GM12878 (cell line): ENCODE measurements at regions not wholly inside any gene's neighbourhood (a gene's known extent, or its start where the extent isn't known, plus 50 kb on each side); places are given as distances from the start of the nearest gene placed in this dataset.

Experiments
- ATAC-seq: fragments of 200-7000 bp; cut with Tn5 transposase; 3 replicates; pipeline ENCODE4 v1.9.1; 2020; ENCODE audit warnings: mild to moderate bottlenecking, moderate library complexity
- BruUV-seq: library from RNA; stranded (reverse); fragments of 400-500 nt; replicated peaks from 2 replicates; lab custom pipeline; 2021; lab: Mats Ljungman, UMichigan
- CTCF ChIA-PET: fragments of 300-600 bp; sonication (Branson Sonifier 250); formaldehyde crosslinking; extraction: SDS; loops from one replicate; lab custom pipeline; 2021; ENCODE audit warnings: inconsistent platforms; lab: Yijun Ruan, JAX
- POLR2A ChIA-PET: fragments of 350-600 bp; formaldehyde crosslinking; extraction: SDS; loops from one replicate; lab custom pipeline; 2021; ENCODE audit warnings: inconsistent platforms; lab: Charles Lee
- RAD21 ChIA-PET: fragments of 300-600 bp; sonication (Branson Sonifier 250); formaldehyde crosslinking; loops from one replicate; lab custom pipeline; 2023; ENCODE audit warnings: antibody characterized with exemption; ENCODE audit not compliant: unreplicated experiment; lab: Charles Lee
- SMC1A ChIA-PET: fragments of 300-600 bp; sonication (Branson Sonifier 250); formaldehyde crosslinking; loops from one replicate; lab custom pipeline; 2023; ENCODE audit not compliant: unreplicated experiment, uncharacterized antibody; lab: Charles Lee
- DNase-seq: peaks from one replicate; pipeline ENCODE4 v3.0.0-alpha.2; 2011; ENCODE audit warnings: low read depth, low spot score
- FAIRE-seq: peaks from 3 replicates; lab custom pipeline; 2011; peaks lifted over from hg19 to GRCh38; lab: Jason Lieb, UNC
- H2AFZ ChIP-seq: 2 replicates; pipeline ENCODE4 v1.6.0; 2011; ENCODE audit warnings: low read depth, low read length, control low read depth; ENCODE audit not compliant: control insufficient read depth
- H3K27ac ChIP-seq: 2 replicates; pipeline ENCODE4 v1.5.1; 2011; ENCODE audit warnings: control low read depth; ENCODE audit not compliant: control insufficient read depth, insufficient read depth
- H3K27me3 ChIP-seq, 2 experiments: replicated peaks in 1 of 2; 2 replicates each; pipeline versions ENCODE4 v1.6.0 to v1.6.1; 2011; ENCODE audit warnings: low read length in 1 of 2; ENCODE audit not compliant: control insufficient read depth in 2 of 2, insufficient read depth in 2 of 2
- H3K36me3 ChIP-seq, 2 experiments: 2 replicates each; pipeline ENCODE4 v1.5.1; 2011; ENCODE audit warnings: low read length in 1 of 2; ENCODE audit not compliant: control insufficient read depth in 2 of 2, insufficient read depth in 2 of 2
- H3K4me1 ChIP-seq: 2 replicates; pipeline ENCODE4 v1.6.1; 2011; ENCODE audit warnings: mild to moderate bottlenecking, low read length, moderate library complexity, mixed read lengths; ENCODE audit not compliant: control insufficient read depth, insufficient read depth
- H3K4me2 ChIP-seq: 2 replicates; pipeline ENCODE4 v1.6.0; 2011; ENCODE audit warnings: control low read depth; ENCODE audit not compliant: control insufficient read depth, insufficient read depth
- H3K4me3 ChIP-seq: fragments of 200-600 bp; sonication (generic); 2 replicates; pipeline ENCODE4 v1.5.1; 2016
- H3K79me2 ChIP-seq: 2 replicates; pipeline ENCODE4 v1.6.0; 2011; ENCODE audit warnings: low read length; ENCODE audit not compliant: control insufficient read depth, insufficient read depth
- H3K9ac ChIP-seq: 2 replicates; pipeline ENCODE4 v1.8.0; 2011; ENCODE audit warnings: low read length, control low read depth, mixed read lengths; ENCODE audit not compliant: control insufficient read depth, insufficient read depth
- H3K9me3 ChIP-seq: replicated peaks from 3 replicates; pipeline ENCODE4 v1.5.1; 2011; ENCODE audit warnings: mild to moderate bottlenecking, low read length; ENCODE audit not compliant: control insufficient read depth, insufficient read depth
- H4K20me1 ChIP-seq: 2 replicates; pipeline ENCODE4 v1.6.0; 2011; ENCODE audit not compliant: control insufficient read depth, insufficient read depth
- BCL11A ChIP-seq: IDR thresholded peaks from 2 replicates; pipeline ENCODE4 v1.6.1; 2011; ENCODE audit warnings: low read depth, low read length
- FOXM1 ChIP-seq: IDR thresholded peaks from 2 replicates; pipeline ENCODE4 v1.6.1; 2012; ENCODE audit warnings: low read depth, mild to moderate bottlenecking, inconsistent platforms, low read length, moderate library complexity
- IKZF1 ChIP-seq: fragments of 450-650 bp; conservative IDR thresholded peaks from 2 replicates; pipeline ENCODE4 v1.6.1; 2017; ENCODE audit warnings: antibody characterized with exemption, mild to moderate bottlenecking
- NRF1 ChIP-seq: conservative IDR thresholded peaks from 2 replicates; pipeline ENCODE4 v1.6.1; 2011; ENCODE audit warnings: mild to moderate bottlenecking, low read depth, low read length, improper control_type of control experiment
- PBX3 ChIP-seq: IDR thresholded peaks from 2 replicates; pipeline ENCODE4 v1.6.1; 2011; ENCODE audit warnings: mild to moderate bottlenecking, low read depth, low read length, moderate library complexity; ENCODE audit not compliant: insufficient replicate concordance
- RAD21 ChIP-seq: IDR thresholded peaks from 2 replicates; pipeline ENCODE4 v1.6.1; 2011; ENCODE audit warnings: mild to moderate bottlenecking, low read depth, low read length, moderate library complexity; ENCODE audit not compliant: insufficient read depth
- WGBS: methylation state at CpG from one replicate; pipeline ENCODE4 v1.1.6; 2016; ENCODE audit warnings: low lambda C conversion rate; ENCODE audit not compliant: insufficient replicate concordance, insufficient coverage; ENCODE audit errors: missing lambda C conversion rate; 5-methylcytosine and 5-hydroxymethylcytosine counted together
- in situ Hi-C: fragments of 300-500 bp; cut with MboI; formaldehyde crosslinking; loops from 9 replicates; pipeline ENCODE4 v1.14.3; 2018; ENCODE audit warnings: mixed read lengths
- intact Hi-C: fragments of 100-400 bp; cut with micrococcal nuclease; formaldehyde crosslinking; loops from one replicate; pipeline ENCODE4 v1.14.2; 2022; ENCODE audit not compliant: unreplicated experiment

- Histone ChIP-seq H3K36me3 (no peaks in the 10 kb centered on the region), H4K20me1 (no peaks in the 10 kb centered on the region), H3K9ac (no peak overlapping the region), H3K4me2 (no peak overlapping the region), H3K79me2 (no peaks in the 10 kb centered on the region), H3K27me3 (peaks cover 2 to 4% of the 10 kb centered on the region in 2 experiments; a peak in 3 of 4 replicates), H3K4me1 (no peaks in the 10 kb centered on the region), H2AFZ (no peak overlapping the region), H3K4me3 (no peak overlapping the region)
- CTCF ChIA-PET: no interaction called here
- FAIRE-seq (no peak), ATAC-seq (no peak)
- 39% methylated on average over 3 of the region's 3 CpGs for WGBS
- RAD21 ChIA-PET: no interaction called here
- intact Hi-C loops: no loop called here
- TF ChIP-seq FOXM1 (no peak), PBX3 (no peak), BCL11A (no peak), NRF1 (no peak)
- TF ChIP-seq, all 136 proteins: peak for 0
- no TSS peak for BruUV-seq
- ChIA-PET SMC1A (no interaction called here), POLR2A (no interaction called here)
- Histone ChIP-seq H3K9me3 (no peaks in the 10 kb centered on the region), H3K27ac (no peak overlapping the region)
- DNase-seq: no peak
- in situ Hi-C loops: no loop called here
These were observed 121.1 kb downstream of the ACKR3 start for GRCh38 chr2:236690726-236691125.

GRCh38 chr2:236691799-236692167 lies 122.2 kb downstream of the ACKR3 start:
- WGBS: 10% methylated on average over 6 of the region's 6 CpGs
- H4K20me1 ChIP-seq: no peaks in the 10 kb centered on the region
- no peak overlapping the region for H3K4me3 ChIP-seq
- CTCF ChIA-PET: no interaction called here
- intact Hi-C loops: no loop called here
- ATAC-seq (peak; percentile 18; the same call in 2 of the 3 replicates), DNase-seq (no peak), FAIRE-seq (no peak)
- RAD21 ChIA-PET: no interaction called here
- H2AFZ ChIP-seq: no peak overlapping the region
- SMC1A ChIA-PET: no interaction called here
- no peaks in the 10 kb centered on the region for H3K4me1 ChIP-seq
- in situ Hi-C loops: no loop called here
- POLR2A ChIA-PET: no interaction called here
- BruUV-seq: no TSS peak
- H3K27me3 ChIP-seq: peaks cover 2% of the 10 kb centered on the region in 2 experiments; a peak in 3 of 4 replicates
- no peak overlapping the region for H3K4me2 ChIP-seq
- H3K27ac ChIP-seq: no peak overlapping the region
- H3K9ac ChIP-seq: no peak overlapping the region
- H3K36me3 ChIP-seq: no peaks in the 10 kb centered on the region
- TF ChIP-seq IKZF1: 0 out of 2 replicates have a peak, but pooled peaks have one; percentile 39
- no peak for TF ChIP-seq RAD21
- H3K9me3 ChIP-seq: no peaks in the 10 kb centered on the region
- H3K79me2 ChIP-seq: no peaks in the 10 kb centered on the region
